GM18526 (cell line): ENCODE measurements at regions not wholly inside any gene's neighbourhood (a gene's known extent, or its start where the extent isn't known, plus 50 kb on each side); places are given as distances from the start of the nearest gene placed in this dataset.

Experiments used
- POLR2A ChIP-seq: IDR thresholded peaks from 3 replicates; pipeline ENCODE4 v1.6.1; 2011; ENCODE audit not compliant: insufficient read length; ENCODE audit errors: extremely low read depth

DNA sequence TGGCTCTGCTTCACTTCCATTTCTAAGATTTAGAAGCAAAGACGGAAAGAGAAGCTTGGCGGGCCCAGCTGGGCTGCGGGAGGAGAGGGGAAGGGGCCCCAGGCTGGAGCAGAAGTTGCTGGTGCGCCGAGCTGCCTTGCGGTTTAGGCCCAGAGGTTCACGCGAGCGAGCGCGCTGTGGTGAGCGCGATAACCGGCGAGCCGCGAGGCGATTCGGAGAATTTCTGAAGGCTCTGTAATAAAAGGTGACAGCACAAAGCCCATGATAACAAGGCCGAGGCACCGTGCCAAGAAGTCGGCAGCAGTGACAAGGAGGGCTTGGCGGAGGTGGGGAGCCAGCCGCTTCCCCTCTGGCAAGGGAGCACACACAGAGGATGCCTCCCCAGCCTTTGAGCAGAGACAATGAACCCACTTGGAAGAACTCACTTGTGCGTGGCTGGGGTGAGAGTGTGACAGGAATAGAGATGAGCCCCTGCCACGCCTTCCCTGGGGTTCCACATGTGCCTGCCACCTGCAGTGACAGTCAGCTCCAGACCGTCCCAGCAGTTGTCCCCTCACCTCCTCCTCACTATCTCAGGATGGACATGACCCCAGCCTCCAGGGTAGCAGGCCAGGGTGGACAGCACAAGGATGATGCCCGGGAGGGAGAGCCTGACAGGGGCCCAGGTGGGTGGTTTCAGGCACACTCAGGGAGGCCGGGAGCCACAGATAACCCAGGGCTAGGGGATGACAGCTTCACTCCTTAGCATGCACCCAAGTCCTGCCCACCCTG, 315.2 kb downstream of the UACA start:
- no peak for TF ChIP-seq POLR2A

DNA sequence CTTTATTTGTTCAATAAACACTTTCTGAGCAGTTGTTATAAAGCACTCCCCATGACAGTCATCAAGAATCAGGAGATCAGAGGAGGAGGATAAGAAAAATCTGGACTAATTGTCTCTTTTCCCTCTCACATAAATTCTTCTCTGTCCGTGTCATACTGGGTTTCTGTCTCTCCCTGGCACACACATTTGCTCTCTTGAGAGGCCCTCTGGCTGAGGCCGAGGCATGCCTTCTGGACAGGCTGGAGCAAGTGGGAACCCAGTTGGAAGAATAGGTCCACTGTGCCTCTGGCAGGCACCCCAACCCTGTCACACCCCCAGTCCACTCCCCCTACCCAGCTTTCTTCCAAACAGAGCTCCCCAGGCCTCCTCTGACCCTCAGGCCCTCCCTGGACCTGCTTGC, 315.8 kb downstream of the UACA start:
- no peak for TF ChIP-seq POLR2A

DNA sequence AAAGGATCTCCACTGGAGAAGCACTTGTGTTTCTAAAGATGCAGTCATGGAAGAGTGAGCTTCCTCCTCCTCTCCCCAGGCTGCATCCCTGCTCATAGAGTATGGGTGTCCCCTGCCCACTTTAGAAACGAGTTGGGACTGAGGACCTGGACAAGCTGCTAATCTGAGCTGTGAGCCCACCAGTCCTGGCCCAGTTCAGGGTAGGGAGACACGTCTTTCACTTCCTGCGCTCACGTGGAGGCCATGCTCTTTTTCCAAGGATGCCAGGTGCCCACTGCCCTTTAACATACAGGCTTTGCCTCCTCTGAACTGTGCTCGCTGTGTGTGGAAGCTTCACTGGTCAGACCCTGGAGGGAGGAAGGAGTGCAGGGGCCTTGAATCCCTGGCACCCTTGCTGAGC, 316.3 kb downstream of the UACA start:
- no peak for TF ChIP-seq POLR2A

DNA sequence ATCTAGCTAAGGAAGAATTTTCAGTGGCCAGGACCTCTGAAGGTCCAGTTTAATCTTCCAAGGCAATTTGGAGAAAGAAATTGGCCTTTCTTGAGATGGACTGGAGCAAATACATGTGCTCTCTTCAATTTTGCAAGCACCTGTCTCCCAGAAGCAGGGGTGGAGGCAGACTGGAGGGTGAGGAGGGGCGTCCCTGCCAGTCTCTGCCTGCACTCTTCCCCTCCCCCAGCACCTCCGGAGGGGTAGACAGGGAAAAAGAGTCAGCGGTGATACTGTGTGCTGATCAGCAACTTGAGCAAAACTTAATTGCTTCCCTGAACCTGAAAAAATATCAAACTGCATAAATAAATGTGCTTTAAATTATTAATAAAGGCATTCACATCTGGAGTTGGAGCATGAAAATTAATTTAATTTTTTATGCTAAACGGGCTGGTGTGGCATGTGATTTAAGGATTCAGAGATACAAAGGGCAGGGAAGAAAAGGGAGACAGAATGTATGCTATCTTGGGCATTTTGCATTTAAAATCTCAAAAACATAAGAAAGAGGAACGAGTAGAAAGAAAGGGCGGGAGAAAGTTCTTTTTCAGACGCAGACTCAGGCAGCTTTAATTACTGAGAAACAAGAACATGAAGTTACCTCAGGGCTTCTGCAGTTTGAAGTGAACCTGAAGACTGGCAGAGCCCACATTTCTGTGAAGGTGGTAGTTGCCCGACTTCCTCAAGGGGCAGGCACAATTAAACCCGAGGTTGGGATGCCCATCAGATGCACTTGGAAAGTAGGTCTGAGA, 319.7 kb downstream of the UACA start:
- TF ChIP-seq POLR2A = no peak

DNA sequence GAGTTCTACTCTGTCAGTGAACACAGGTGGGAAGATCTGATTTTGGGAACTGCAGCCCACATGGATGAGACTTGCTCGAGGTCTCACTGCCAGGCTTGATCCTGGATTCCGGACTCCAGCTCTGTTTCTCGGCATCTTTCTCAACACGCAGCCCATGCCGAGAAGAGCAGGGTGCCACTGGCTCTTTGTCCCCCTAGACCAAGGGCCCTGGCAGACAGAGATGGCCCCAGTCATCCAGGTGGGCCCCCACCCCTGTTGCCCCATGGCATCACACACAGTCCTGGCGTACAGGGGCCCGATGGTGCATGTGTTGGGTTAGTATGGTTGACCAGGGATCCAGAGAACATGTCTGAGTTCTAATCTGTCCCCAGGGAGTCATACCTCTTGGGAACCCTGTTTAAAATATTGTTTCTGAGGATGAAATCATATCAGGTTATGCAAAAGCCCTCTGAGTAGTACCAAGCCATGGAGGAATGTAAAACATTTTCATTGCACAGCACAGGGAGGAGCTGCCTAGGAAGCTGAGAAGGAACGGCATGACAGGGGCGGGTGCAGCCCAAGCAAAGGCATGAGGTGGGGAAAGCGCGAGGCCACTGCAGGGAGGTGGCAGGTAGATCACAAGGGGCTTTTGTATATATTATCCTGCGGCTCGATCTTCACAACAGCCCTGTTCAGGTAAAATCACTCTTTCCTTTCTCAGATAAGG, 320.6 kb downstream of the UACA start:
- TF ChIP-seq POLR2A = no peak

DNA sequence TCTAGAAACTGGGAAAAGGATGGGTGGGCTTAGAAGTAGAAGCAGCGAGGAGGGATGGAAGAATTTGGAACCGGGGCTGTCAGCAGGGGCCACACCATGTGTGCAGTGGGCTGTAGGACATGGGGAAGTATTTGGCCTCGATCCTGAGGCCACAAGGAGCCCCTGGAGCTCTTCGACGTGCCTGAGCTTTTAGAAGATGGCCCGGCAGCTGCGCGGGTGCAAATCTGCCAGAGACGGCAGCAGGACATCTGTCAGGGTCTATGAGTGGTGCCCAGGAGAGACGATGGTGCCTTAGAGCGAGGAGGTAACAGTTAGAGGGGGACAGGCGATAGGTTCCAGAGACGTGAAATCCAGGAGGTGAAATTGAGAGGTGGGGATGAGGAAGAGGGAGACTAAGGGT, 321.1 kb downstream of the UACA start:
- TF ChIP-seq POLR2A = no peak

DNA sequence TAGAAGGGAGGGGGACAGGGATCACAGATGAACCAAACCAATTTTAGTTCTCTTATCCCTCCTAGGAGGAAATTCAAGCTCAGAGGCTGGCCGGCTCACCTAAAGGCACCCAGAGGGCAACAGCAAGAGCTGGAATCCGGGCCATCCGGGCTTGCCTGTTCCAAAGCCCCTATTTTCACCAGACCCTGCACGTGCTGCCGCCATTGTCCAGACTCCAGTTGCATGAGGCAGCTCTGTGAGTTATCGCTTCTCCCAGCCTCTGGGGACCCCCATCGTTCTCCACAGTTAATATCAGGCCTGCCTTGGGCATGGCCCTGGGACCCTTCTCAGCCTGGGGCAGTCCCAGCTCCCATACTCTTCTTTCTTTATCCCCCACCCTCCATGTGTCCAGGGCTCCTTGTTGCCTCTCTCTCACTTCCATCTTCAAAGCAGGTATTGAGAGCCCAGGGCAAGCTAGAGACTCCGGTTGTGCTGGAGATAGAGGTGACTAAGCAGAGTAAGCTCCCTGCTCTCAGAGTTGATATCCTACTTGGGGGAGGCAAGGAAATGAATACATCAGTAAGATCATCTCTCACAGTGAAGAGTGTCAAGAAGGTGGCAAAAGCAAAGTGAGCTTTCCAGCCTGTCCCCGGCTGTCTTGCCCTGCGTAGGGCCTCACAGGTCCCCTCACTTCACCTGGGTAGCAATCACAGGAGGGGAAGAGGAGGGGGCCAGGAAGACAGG, 322.8 kb downstream of the UACA start:
- no peak for TF ChIP-seq POLR2A

DNA sequence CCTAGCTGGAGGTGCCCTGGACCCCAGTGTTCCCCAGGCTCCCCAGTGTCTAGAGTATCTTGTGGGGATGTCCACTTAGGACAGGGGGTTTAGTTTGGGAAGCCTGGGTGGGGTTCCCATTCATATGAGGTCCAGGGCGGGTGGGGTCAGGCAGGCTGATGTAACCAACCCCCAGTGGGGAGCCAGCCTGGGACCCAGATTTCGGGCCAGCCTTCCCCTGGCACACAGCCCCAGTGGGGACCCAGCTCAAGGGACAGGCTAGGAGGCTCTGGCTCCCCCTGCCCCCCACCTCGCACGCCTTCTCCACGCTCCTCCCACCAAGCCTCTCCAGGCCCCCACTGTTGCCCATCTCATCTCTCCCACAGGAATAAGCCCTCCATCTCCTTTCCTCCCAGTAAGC, 323.5 kb downstream of the UACA start:
- no peak for TF ChIP-seq POLR2A

DNA sequence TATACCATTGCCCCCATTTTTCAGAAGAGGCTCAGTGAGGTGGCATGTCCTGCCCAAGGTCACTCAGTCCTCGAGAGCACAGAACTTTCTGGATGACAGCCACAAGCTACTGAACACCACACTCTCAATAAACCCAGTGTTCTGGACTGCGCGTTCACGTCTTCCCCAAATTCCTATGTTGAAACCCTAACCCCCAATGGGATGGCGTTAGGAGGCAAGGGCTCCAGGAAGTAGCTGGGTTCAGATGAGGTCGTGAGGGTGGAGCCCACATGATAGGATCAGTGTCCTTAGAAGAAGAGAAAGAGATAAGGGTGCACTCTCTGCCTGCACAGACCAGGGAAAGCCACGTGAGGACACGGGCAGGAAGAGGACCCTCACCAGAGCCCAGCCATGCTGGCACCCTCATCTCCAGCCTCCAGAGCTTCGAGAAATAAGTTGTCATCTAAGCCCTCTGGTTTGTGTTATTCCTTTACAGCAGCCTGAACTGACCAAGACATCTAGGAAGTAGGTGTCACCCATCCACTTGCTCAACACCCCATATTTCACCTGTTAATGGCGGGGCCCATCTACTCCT, 324.0 kb downstream of the UACA start:
- TF ChIP-seq POLR2A = no peak

DNA sequence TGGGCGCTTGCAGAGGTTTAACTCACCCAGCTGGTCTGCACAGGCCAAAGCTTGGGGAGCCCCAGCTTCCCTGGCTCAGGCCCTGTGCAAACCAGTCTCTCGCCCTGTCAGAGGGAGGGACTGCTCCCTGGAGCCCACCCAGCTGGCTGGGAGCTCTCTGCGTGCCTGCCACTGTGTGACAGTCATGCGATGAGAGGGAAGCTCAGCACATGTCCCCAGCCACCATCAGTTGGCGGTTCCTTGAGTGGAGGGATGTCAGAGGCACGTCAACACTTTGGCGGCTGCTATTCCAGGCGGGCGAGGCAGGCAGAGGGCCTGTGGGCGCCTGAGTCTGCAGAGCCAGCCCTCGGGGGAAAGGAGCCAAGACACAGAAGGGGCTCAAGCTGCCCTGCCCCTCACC, 324.6 kb downstream of the UACA start:
- no peak for TF ChIP-seq POLR2A

DNA sequence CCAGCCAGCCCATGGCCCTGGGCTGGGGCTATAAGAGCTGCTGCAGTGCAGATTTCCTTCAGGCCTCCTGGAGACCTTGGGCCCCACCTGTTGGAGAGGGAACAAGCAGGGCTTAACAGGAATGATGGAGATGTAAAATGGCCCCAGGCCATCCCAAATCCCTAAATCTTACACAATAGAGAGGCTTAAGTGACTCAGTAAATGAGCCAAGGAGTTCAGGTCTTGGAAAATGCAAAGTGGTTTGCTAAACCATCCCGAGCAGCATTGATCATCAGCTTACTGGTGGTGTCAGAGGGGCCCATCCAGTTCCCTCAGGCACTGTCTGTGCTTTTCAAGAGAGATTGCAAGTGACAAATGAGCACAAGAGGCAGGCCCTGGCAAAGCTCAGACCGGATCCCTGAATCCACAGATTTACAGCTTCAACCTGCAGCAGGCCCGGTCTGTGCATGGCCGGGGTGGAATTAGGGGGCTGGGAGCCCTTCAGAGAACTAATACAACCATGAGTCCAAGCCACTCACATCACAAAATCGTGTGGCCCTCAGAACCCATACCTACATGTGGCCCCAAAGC, 325.4 kb downstream of the UACA start:
- TF ChIP-seq POLR2A = no peak

DNA sequence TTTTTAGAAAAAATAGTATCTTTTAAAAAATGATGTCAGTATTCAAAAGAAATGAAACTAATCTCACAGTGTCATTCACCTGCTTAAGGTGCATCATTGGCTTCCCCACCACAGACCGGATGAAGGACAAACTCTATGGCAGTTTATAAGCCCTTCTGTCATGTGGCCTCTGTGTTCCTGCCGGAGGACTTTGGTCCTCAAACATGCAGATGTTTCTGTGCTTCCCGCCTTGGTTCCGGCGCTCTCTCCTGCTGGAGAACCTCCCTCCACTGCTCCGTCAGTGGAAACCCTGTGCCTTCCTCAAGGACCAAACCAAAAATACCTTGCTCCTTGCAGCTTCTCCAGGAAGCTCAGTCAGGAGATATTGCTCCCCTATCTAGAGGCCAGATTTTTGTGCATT, 326.3 kb downstream of the UACA start:
- TF ChIP-seq POLR2A = no peak

DNA sequence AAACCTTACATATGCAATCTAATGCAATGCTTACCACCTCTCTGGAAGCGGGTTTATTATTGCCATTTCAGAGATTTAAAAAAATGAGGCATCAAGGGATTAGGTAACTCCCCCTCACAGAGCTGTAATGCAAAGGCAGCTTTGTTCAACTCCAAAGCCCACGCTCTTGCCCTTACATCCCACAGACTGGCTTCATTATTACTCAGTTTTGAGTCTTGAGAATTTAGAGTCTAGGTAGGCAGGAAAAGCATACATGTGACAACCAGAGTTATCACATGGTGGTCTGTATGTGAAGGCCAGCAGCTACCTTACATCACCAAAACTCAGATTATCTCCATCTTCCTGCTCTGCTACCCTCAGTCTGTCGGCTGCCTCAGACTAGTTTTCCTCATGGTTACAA, 326.9 kb downstream of the UACA start:
- TF ChIP-seq POLR2A = no peak

DNA sequence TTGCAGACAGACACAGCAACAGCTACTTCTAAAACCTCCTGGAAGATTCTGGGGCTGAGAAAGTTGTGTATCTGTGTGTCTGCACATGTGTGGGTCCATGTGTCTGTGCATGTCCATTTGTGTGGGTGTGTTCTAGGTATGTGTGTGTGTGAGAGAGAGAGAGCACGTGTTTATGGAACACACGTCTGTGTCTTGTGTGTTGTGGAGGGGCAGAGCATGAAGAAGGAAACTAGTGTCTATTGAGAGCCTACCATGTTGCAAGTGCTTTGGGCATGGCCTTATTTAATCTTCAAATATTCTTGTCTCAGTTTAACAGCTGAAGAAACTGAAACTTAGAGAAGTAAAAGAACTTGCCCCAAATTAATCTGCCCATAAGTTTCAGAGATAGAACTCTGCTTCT, 327.5 kb downstream of the UACA start:
- no peak for TF ChIP-seq POLR2A

DNA sequence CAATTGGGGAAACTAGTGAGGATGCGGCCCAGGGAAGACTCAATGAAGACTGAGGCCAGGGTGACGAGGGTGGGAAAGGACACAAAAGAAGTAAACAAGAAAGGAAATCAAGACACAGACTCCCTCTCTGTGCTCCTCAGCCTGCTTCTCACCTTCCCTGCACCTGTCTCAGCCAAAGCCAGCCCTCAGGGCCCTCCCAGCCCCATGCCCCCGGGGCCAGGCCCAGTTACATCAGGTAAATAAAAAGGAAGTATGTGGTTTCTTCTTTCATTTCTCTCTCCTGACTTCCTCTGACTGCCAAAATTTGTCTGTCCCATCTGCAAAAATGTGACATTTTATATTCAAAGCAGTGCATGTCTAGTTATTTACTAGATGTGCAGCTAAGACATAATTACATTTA, 328.0 kb downstream of the UACA start:
- no peak for TF ChIP-seq POLR2A

DNA sequence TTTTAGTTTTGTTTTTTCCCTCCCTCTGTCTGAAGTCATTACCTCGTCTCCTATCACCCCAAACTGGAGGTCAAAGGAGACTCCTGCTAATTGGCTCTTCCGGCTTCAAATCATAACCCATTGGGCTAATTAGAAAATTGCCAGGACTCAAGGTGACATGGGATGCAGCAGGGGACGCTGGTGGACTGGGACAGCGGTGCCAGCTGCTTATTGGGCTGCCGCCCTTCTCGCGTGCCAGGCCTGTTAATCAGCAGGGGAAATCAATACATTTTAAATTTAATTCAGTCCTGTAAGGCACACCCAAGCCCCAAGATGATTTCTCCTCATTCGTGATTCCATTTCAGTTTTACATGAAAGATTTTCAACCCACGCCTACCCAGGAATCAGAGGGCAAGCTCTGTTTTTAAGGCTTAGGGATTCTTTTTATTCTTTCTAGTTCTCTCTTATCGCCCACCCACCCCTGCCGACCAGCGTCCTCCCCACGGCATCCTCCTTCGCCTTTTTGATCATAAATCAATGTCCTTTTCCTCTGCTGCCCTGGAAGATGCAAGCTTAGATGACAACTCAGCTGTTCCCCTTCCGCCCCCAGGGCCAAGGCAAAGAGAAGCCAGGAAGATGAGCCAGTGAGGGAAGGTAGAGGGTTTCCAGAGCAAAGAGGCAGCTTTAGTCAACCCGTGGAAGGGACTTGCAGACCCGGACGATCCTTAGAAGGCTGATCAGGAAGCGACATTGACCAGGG, 329.6 kb downstream of the UACA start:
- TF ChIP-seq POLR2A = no peak
